ENCODE measurements at regions not wholly inside any gene's neighbourhood (a gene's known extent, or its start where the extent isn't known, plus 50 kb on each side); places are given as distances from the start of the nearest gene placed in this dataset.
"Not testable (repeated sequence)": the region's sequence is repeated elsewhere in the genome, so short reads cannot be mapped to it uniquely, and the experiment has no call there.

GRCh38 chr2:89233931-89234330, 542.5 kb downstream of the RPIA start:
- not testable (repeated sequence) for DNase-seq

GRCh38 chr2:89234818-89235466, 543.5 kb downstream of the RPIA start:
- DNase-seq, result not testable (repeated sequence)

- DNase-seq, result not testable (repeated sequence)
These were observed 545.5 kb downstream of the RPIA start for GRCh38 chr2:89236832-89237450.

GRCh38 chr2:89237783-89238182, 546.3 kb downstream of the RPIA start:
- DNase-seq, result not testable (repeated sequence)

- not testable (repeated sequence) for DNase-seq
These were observed 551.7 kb downstream of the RPIA start for GRCh38 chr2:89243114-89243700.

- not testable (repeated sequence) for DNase-seq
These were observed 552.9 kb downstream of the RPIA start for GRCh38 chr2:89244407-89244806.

GRCh38 chr2:89245478-89245877, 554.0 kb downstream of the RPIA start:
- not testable (repeated sequence) for DNase-seq

- DNase-seq, result not testable (repeated sequence)
These were observed 554.6 kb downstream of the RPIA start for GRCh38 chr2:89246027-89246426.

- DNase-seq, result not testable (repeated sequence)
These were observed 555.1 kb downstream of the RPIA start for GRCh38 chr2:89246620-89247019.

- DNase-seq, result not testable (repeated sequence)
These were observed 563.5 kb downstream of the RPIA start for GRCh38 chr2:89255013-89255412.

- not testable (repeated sequence) for DNase-seq
These were observed 582.0 kb downstream of the RPIA start for GRCh38 chr2:89273443-89273842.

GRCh38 chr2:89280536-89280935, 589.1 kb downstream of the RPIA start:
- DNase-seq, result not testable (repeated sequence)

- not testable (repeated sequence) for DNase-seq
These were observed 595.1 kb downstream of the RPIA start for GRCh38 chr2:89286448-89287080.

GRCh38 chr2:89287084-89287483, 595.6 kb downstream of the RPIA start:
- DNase-seq, result not testable (repeated sequence)

GRCh38 chr2:89291717-89292298, 600.3 kb downstream of the RPIA start:
- not testable (repeated sequence) for DNase-seq

- not testable (repeated sequence) for DNase-seq
These were observed 601.9 kb downstream of the RPIA start for GRCh38 chr2:89293399-89293798.

GRCh38 chr2:89294335-89294734, 602.9 kb downstream of the RPIA start:
- DNase-seq, result not testable (repeated sequence)

GRCh38 chr2:89296820-89297398, 605.4 kb downstream of the RPIA start:
- DNase-seq, result not testable (repeated sequence)

- not testable (repeated sequence) for DNase-seq
These were observed 607.7 kb downstream of the RPIA start for GRCh38 chr2:89299196-89299595.

- DNase-seq, result not testable (repeated sequence)
These were observed 614.1 kb downstream of the RPIA start for GRCh38 chr2:89305623-89306022.

GRCh38 chr2:89306869-89307637, 615.6 kb downstream of the RPIA start:
- DNase-seq, result not testable (repeated sequence)

GRCh38 chr2:89318990-89319389, 627.5 kb downstream of the RPIA start:
- DNase-seq, result not testable (repeated sequence)

Data from SHP77 treated with DMSO at 0.1 percent for 48 hours (cell line).